HEK293 (cell line): ENCODE measurements at regions not wholly inside any gene's neighbourhood (a gene's known extent, or its start where the extent isn't known, plus 50 kb on each side); places are given as distances from the start of the nearest gene placed in this dataset.

ENCODE experiments used
- CTCF ChIA-PET: fragments of 350-600 bp; formaldehyde crosslinking; extraction: SDS; loops from one replicate; lab custom pipeline; 2021; ENCODE audit warnings: antibody characterized with exemption; lab: Yijun Ruan, JAX
- POLR2A ChIA-PET: fragments of 300-600 bp; formaldehyde crosslinking; extraction: SDS; loops from one replicate; lab custom pipeline; 2020; ENCODE audit warnings: antibody characterized with exemption, inconsistent platforms; lab: Yijun Ruan, JAX
- H3K27ac ChIP-seq: fragments of 200-500 bp; sonication (Bioruptor generic); 2 replicates; pipeline ENCODE4 v1.5.1; 2014; ENCODE audit warnings: low read depth, low read length, control low read depth, inconsistent platforms; ENCODE audit errors: extremely low read depth
- H3K36me3 ChIP-seq, 2 experiments: fragments of 200-500 bp in 1 of 2; sonication (Bioruptor generic) in 1 of 2; 1 replicate in 1 of 2; 2 replicates in 1 of 2; pipeline ENCODE4 v1.5.1; 2014 to 2017; ENCODE audit warnings: inconsistent platforms in 2 of 2, low read length in 2 of 2; ENCODE audit not compliant: control insufficient read depth in 2 of 2, insufficient read depth in 1 of 2
- H3K4me1 ChIP-seq: fragments of 200-500 bp; sonication (Bioruptor generic); 2 replicates; pipeline ENCODE4 v1.5.1; 2014; ENCODE audit warnings: mild to moderate bottlenecking, low read length, inconsistent platforms; ENCODE audit not compliant: control insufficient read depth, insufficient read depth
- H3K4me3 ChIP-seq: 2 replicates; pipeline ENCODE4 v1.5.1; 2011; ENCODE audit warnings: low read depth, mild to moderate bottlenecking, control low read depth, low read length, moderate library complexity
- H3K9me3 ChIP-seq: fragments of 200-500 bp; sonication (Bioruptor generic); 2 replicates; pipeline ENCODE4 v1.5.1; 2014; ENCODE audit warnings: low read depth, low read length, inconsistent platforms; ENCODE audit not compliant: control insufficient read depth, insufficient read depth
- GLIS2 ChIP-seq: fragments of 450-650 bp; formaldehyde crosslinking; IDR thresholded peaks from 2 replicates; pipeline ENCODE4 v1.5.1; 2016; ENCODE audit warnings: missing biosample characterization, missing genetic modification characterization
- MYNN ChIP-seq: fragments of 450-650 bp; formaldehyde crosslinking; IDR thresholded peaks from 2 replicates; pipeline ENCODE4 v1.5.1; 2016; ENCODE audit warnings: missing biosample characterization, missing genetic modification characterization, borderline replicate concordance
- REPIN1 ChIP-seq: fragments of 450-650 bp; formaldehyde crosslinking; IDR thresholded peaks from 2 replicates; pipeline ENCODE4 v1.5.1; 2017; ENCODE audit warnings: missing biosample characterization, missing genetic modification characterization, low read depth
- SCRT2 ChIP-seq: fragments of 450-650 bp; formaldehyde crosslinking; IDR thresholded peaks from 2 replicates; pipeline ENCODE4 v1.5.1; 2016; ENCODE audit warnings: missing biosample characterization, missing genetic modification characterization
- YY1 ChIP-seq: fragments of 450-650 bp; formaldehyde crosslinking; IDR thresholded peaks from 2 replicates; pipeline ENCODE4 v1.5.1; 2018; ENCODE audit warnings: missing biosample characterization, missing genetic modification characterization
- ZBTB7A ChIP-seq: fragments of 450-650 bp; formaldehyde crosslinking; IDR thresholded peaks from 2 replicates; pipeline ENCODE4 v1.5.1; 2016; ENCODE audit warnings: low read depth, missing biosample characterization, missing genetic modification characterization
- ZIC2 ChIP-seq: fragments of 450-650 bp; formaldehyde crosslinking; IDR thresholded peaks from 2 replicates; pipeline ENCODE4 v1.5.1; 2016; ENCODE audit warnings: missing biosample characterization, missing genetic modification characterization
- ZNF138 ChIP-seq: fragments of 450-650 bp; formaldehyde crosslinking; IDR thresholded peaks from 2 replicates; pipeline ENCODE4 v1.5.1; 2016; ENCODE audit warnings: missing biosample characterization, missing genetic modification characterization, borderline replicate concordance
- ZNF169 ChIP-seq: fragments of 450-650 bp; formaldehyde crosslinking; IDR thresholded peaks from 2 replicates; pipeline ENCODE4 v1.5.1; 2016; ENCODE audit warnings: missing biosample characterization, missing genetic modification characterization
- ZNF175 ChIP-seq: fragments of 450-650 bp; formaldehyde crosslinking; IDR thresholded peaks from 2 replicates; pipeline ENCODE4 v1.5.1; 2016; ENCODE audit warnings: missing biosample characterization, missing genetic modification characterization
- ZNF324 ChIP-seq: fragments of 450-650 bp; formaldehyde crosslinking; IDR thresholded peaks from 2 replicates; pipeline ENCODE4 v1.5.1; 2016; ENCODE audit warnings: missing biosample characterization, missing genetic modification characterization
- ZNF514 ChIP-seq: fragments of 450-650 bp; formaldehyde crosslinking; IDR thresholded peaks from 2 replicates; pipeline ENCODE4 v1.5.1; 2016; ENCODE audit warnings: missing biosample characterization, missing genetic modification characterization
- ZNF529 ChIP-seq: fragments of 450-650 bp; formaldehyde crosslinking; IDR thresholded peaks from 2 replicates; pipeline ENCODE4 v1.5.1; 2017; ENCODE audit warnings: missing genetic modification characterization, missing biosample characterization; ENCODE audit not compliant: insufficient replicate concordance
- ZNF626 ChIP-seq: fragments of 450-650 bp; sonication (Bioruptor Pico); formaldehyde crosslinking; IDR thresholded peaks from 2 replicates; pipeline ENCODE4 v1.5.1; 2018; ENCODE audit warnings: missing biosample characterization, missing genetic modification characterization, inconsistent platforms
- ZNF747 ChIP-seq: fragments of 450-650 bp; formaldehyde crosslinking; IDR thresholded peaks from 2 replicates; pipeline ENCODE4 v1.5.1; 2016; ENCODE audit warnings: missing biosample characterization, missing genetic modification characterization
- ZNF843 ChIP-seq: fragments of 450-650 bp; formaldehyde crosslinking; IDR thresholded peaks from 2 replicates; pipeline ENCODE4 v1.5.1; 2016; ENCODE audit warnings: missing biosample characterization, missing genetic modification characterization
- TF ChIP-seq, protein P1 (sequence below): fragments of 450-650 bp; formaldehyde crosslinking; IDR thresholded peaks from 2 replicates; pipeline ENCODE4 v1.5.1; 2016; ENCODE audit warnings: missing biosample characterization, missing genetic modification characterization
- TF ChIP-seq, protein P2 (sequence below): fragments of 450-650 bp; formaldehyde crosslinking; IDR thresholded peaks from 2 replicates; pipeline ENCODE4 v1.5.1; 2016; ENCODE audit warnings: missing biosample characterization, missing genetic modification characterization
- TF ChIP-seq, protein P3 (sequence below): fragments of 450-650 bp; formaldehyde crosslinking; IDR thresholded peaks from 2 replicates; pipeline ENCODE4 v1.5.1; 2016; ENCODE audit warnings: missing biosample characterization, missing genetic modification characterization
- TF ChIP-seq, protein P4 (sequence below): fragments of 450-650 bp; formaldehyde crosslinking; IDR thresholded peaks from 2 replicates; pipeline ENCODE4 v1.5.1; 2017; ENCODE audit warnings: missing biosample characterization, missing genetic modification characterization

DNA sequence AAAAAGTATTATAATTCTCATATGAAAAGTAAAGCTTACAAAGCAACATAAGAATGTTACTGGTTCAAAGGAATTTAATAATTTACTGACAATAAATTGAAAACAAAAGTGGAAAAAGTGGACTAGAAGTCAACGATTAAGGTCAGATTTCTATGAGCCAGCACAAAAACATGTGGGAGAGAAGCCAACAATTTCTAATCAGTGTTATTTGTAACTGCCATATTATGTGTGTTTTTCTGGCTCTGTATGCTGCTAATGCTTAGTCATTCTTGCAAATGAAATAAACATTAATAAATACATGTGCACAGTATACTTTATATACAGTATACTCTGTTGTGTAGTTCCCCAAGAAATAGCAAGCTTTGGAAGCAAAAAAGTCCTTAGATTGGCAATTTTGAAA, 301.3 kb upstream of the RGPD4 start:
- H3K4me3 ChIP-seq = no peak overlapping the region
- TF ChIP-seq ZNF529 (tag by site-specific recombination) (no peak), ZNF514 (tag by site-specific recombination) (no peak), ZNF324 (no peak), ZNF175 (tag by site-specific recombination) (no peak), ZBTB7A (no peak), ZNF747 (tag by site-specific recombination) (no peak)
- TF ChIP-seq, protein P1, sequence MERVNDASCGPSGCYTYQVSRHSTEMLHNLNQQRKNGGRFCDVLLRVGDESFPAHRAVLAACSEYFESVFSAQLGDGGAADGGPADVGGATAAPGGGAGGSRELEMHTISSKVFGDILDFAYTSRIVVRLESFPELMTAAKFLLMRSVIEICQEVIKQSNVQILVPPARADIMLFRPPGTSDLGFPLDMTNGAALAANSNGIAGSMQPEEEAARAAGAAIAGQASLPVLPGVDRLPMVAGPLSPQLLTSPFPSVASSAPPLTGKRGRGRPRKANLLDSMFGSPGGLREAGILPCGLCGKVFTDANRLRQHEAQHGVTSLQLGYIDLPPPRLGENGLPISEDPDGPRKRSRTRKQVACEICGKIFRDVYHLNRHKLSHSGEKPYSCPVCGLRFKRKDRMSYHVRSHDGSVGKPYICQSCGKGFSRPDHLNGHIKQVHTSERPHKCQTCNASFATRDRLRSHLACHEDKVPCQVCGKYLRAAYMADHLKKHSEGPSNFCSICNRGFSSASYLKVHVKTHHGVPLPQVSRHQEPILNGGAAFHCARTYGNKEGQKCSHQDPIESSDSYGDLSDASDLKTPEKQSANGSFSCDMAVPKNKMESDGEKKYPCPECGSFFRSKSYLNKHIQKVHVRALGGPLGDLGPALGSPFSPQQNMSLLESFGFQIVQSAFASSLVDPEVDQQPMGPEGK (tag by site-specific recombination) = no peak
- TF ChIP-seq, protein P2, sequence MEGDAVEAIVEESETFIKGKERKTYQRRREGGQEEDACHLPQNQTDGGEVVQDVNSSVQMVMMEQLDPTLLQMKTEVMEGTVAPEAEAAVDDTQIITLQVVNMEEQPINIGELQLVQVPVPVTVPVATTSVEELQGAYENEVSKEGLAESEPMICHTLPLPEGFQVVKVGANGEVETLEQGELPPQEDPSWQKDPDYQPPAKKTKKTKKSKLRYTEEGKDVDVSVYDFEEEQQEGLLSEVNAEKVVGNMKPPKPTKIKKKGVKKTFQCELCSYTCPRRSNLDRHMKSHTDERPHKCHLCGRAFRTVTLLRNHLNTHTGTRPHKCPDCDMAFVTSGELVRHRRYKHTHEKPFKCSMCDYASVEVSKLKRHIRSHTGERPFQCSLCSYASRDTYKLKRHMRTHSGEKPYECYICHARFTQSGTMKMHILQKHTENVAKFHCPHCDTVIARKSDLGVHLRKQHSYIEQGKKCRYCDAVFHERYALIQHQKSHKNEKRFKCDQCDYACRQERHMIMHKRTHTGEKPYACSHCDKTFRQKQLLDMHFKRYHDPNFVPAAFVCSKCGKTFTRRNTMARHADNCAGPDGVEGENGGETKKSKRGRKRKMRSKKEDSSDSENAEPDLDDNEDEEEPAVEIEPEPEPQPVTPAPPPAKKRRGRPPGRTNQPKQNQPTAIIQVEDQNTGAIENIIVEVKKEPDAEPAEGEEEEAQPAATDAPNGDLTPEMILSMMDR (tag by site-specific recombination) = no peak
- TF ChIP-seq, all 188 proteins: peak for 0
- ChIA-PET POLR2A (no interaction called here), CTCF (no interaction called here)
- no peaks in the 10 kb centered on the region for H3K36me3 ChIP-seq
- H3K27ac ChIP-seq = no peak overlapping the region
- no peaks in the 10 kb centered on the region for H3K9me3 ChIP-seq
- no peaks in the 10 kb centered on the region for H3K4me1 ChIP-seq

DNA sequence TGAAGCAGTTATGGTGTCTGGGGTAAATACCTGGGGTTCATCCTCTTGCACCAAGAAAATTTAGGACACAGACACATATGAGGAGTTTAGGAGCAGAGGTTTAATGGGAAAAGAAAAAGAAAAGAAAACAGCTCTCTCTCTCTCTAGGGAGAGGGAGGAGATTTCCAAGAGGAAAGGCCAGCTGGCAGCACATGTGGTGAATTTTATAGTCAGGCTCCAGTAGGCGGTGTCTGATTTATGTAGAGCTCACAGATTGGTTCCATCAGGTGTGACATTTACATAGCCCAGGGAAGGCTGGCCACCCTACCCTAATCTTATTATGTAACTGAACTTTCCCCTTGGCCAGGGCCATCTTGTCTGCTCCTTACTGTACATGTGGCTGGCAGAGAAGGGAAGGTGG, 297.5 kb upstream of the RGPD4 start:
- TF ChIP-seq ZNF843 = no peak
- no peak for TF ChIP-seq GLIS2 (tag by site-specific recombination)
- TF ChIP-seq MYNN (tag by site-specific recombination) = no peak
- no peak for TF ChIP-seq YY1 (tag by site-specific recombination)
- TF ChIP-seq ZNF169 (tag by site-specific recombination) = no peak
- TF ChIP-seq, protein P3, sequence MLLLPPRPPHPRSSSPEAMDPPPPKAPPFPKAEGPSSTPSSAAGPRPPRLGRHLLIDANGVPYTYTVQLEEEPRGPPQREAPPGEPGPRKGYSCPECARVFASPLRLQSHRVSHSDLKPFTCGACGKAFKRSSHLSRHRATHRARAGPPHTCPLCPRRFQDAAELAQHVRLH (tag by site-specific recombination) = no peak
- no peak for TF ChIP-seq REPIN1 (tag by site-specific recombination)
- no peak for TF ChIP-seq ZNF138
- no peak for TF ChIP-seq ZNF626 (tag by site-specific recombination)
- TF ChIP-seq, protein P4, sequence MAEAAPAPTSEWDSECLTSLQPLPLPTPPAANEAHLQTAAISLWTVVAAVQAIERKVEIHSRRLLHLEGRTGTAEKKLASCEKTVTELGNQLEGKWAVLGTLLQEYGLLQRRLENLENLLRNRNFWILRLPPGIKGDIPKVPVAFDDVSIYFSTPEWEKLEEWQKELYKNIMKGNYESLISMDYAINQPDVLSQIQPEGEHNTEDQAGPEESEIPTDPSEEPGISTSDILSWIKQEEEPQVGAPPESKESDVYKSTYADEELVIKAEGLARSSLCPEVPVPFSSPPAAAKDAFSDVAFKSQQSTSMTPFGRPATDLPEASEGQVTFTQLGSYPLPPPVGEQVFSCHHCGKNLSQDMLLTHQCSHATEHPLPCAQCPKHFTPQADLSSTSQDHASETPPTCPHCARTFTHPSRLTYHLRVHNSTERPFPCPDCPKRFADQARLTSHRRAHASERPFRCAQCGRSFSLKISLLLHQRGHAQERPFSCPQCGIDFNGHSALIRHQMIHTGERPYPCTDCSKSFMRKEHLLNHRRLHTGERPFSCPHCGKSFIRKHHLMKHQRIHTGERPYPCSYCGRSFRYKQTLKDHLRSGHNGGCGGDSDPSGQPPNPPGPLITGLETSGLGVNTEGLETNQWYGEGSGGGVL (tag by site-specific recombination) = no peak
- TF ChIP-seq SCRT2 (tag by site-specific recombination) = no peak
- TF ChIP-seq ZIC2 (tag by site-specific recombination) = no peak
- Histone ChIP-seq H3K36me3 (no peaks in the 10 kb centered on the region), H3K4me3 (no peak overlapping the region), H3K9me3 (no peaks in the 10 kb centered on the region), H3K4me1 (no peaks in the 10 kb centered on the region), H3K27ac (no peak overlapping the region)
- ChIA-PET CTCF (interaction anchor here (0.7 kb wide), 1 partner anchor 406 kb away, joined by 3 read pairs; no protein-coding TSS in a partner anchor), POLR2A (no interaction called here)
